ENCODE measurements at regions not wholly inside any gene's neighbourhood (a gene's known extent, or its start where the extent isn't known, plus 50 kb on each side); places are given as distances from the start of the nearest gene placed in this dataset.

DNA sequence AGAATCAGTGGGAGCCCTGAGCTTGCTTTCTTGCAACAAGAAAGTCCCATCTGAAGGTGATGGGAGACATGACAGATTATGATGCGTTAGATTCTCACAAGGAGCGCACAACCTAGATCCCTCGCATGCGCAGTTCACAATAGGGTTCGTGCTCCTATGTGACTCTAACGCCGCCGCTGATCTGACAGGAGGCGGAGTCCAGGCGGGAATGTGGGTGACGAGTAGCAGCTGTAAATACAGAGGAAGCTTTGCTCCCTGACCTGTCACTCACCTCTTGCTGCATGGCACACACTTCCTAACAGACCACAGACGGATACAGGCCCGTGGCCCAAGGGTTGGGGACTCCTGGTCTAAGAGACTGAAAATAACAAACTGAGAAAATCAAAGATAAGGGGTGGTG is 1163.4 kb upstream of the AUTS2 start:
- H3K36me3 ChIP-seq (ENCODE audit: control insufficient read depth, insufficient read depth, low read length), result no peaks in the 10 kb centered on the region
- Mint-ChIP-seq H3K27ac (no peak overlapping the region), H3K36me3 (no peaks in the 10 kb centered on the region), H3K4me3 (no peak overlapping the region), H3K9me3 (peaks cover 13 to 20% of the 10 kb centered on the region in 2 donors), H3K27me3 (ENCODE audit: low read depth in 2 of 2) (no peaks in the 10 kb centered on the region), H3K4me1 (no peaks in the 10 kb centered on the region)
- WGBS (ENCODE audit: insufficient coverage), result 56% methylated on average over 12 of the region's 13 CpGs
- DNase-seq (no peak), ATAC-seq (no peak)
- intact Hi-C loops (cut with micrococcal nuclease), result no loop called here
- TF ChIP-seq, protein P1, sequence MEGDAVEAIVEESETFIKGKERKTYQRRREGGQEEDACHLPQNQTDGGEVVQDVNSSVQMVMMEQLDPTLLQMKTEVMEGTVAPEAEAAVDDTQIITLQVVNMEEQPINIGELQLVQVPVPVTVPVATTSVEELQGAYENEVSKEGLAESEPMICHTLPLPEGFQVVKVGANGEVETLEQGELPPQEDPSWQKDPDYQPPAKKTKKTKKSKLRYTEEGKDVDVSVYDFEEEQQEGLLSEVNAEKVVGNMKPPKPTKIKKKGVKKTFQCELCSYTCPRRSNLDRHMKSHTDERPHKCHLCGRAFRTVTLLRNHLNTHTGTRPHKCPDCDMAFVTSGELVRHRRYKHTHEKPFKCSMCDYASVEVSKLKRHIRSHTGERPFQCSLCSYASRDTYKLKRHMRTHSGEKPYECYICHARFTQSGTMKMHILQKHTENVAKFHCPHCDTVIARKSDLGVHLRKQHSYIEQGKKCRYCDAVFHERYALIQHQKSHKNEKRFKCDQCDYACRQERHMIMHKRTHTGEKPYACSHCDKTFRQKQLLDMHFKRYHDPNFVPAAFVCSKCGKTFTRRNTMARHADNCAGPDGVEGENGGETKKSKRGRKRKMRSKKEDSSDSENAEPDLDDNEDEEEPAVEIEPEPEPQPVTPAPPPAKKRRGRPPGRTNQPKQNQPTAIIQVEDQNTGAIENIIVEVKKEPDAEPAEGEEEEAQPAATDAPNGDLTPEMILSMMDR (IDR thresholded peaks at IDR 0.05), result no peak
- peaks cover 4% of the 10 kb centered on the region for H3K9me3 ChIP-seq (ENCODE audit: control insufficient read depth, insufficient read depth, low read length)
- no peak overlapping the region for H3K27ac ChIP-seq (ENCODE audit: low read length)
- no peak overlapping the region for H3K4me3 ChIP-seq (ENCODE audit: low read length)
- H3K27me3 ChIP-seq (ENCODE audit: control insufficient read depth, insufficient read depth, low read length), result no peaks in the 10 kb centered on the region
- H3K4me1 ChIP-seq (ENCODE audit: control insufficient read depth, insufficient read depth, low read length), result no peaks in the 10 kb centered on the region

- Histone ChIP-seq H3K36me3 (ENCODE audit: control insufficient read depth, insufficient read depth, low read length) (no peaks in the 10 kb centered on the region), H3K4me3 (ENCODE audit: low read length) (no peak overlapping the region), H3K27ac (ENCODE audit: low read length) (no peak overlapping the region), H3K27me3 (ENCODE audit: control insufficient read depth, insufficient read depth, low read length) (no peaks in the 10 kb centered on the region), H3K9me3 (ENCODE audit: control insufficient read depth, insufficient read depth, low read length) (no peaks in the 10 kb centered on the region), H3K4me1 (ENCODE audit: control insufficient read depth, insufficient read depth, low read length) (no peaks in the 10 kb centered on the region)
- no peak for DNase-seq
- Mint-ChIP-seq H3K4me3 (no peak overlapping the region), H3K27ac (no peak overlapping the region), H3K4me1 (no peaks in the 10 kb centered on the region), H3K36me3 (no peaks in the 10 kb centered on the region), H3K27me3 (ENCODE audit: low read depth in 2 of 2) (no peaks in the 10 kb centered on the region), H3K9me3 (peaks cover 11 to 14% of the 10 kb centered on the region in 2 donors)
- no CpG with 5 or more reads among the region's 2 CpGs for WGBS (ENCODE audit: insufficient coverage)
- TF ChIP-seq, protein P1 (IDR thresholded peaks at IDR 0.05), result no peak
- intact Hi-C loops (cut with micrococcal nuclease), result no loop called here
- no peak for ATAC-seq
Measured at GRCh38 chr7:68438016-68438415, 1160.3 kb upstream of the AUTS2 start.

GRCh38 chr7:68438811-68439210 is 1159.5 kb upstream of the AUTS2 start:
- Mint-ChIP-seq H3K27ac (no peak overlapping the region), H3K27me3 (ENCODE audit: low read depth in 2 of 2) (no peaks in the 10 kb centered on the region), H3K4me1 (no peaks in the 10 kb centered on the region), H3K36me3 (no peaks in the 10 kb centered on the region), H3K4me3 (no peak overlapping the region), H3K9me3 (peaks cover 10 to 15% of the 10 kb centered on the region in 2 donors)
- Histone ChIP-seq H3K36me3 (ENCODE audit: control insufficient read depth, insufficient read depth, low read length) (no peaks in the 10 kb centered on the region), H3K27ac (ENCODE audit: low read length) (no peak overlapping the region), H3K27me3 (ENCODE audit: control insufficient read depth, insufficient read depth, low read length) (no peaks in the 10 kb centered on the region), H3K9me3 (ENCODE audit: control insufficient read depth, insufficient read depth, low read length) (no peaks in the 10 kb centered on the region), H3K4me1 (ENCODE audit: control insufficient read depth, insufficient read depth, low read length) (no peaks in the 10 kb centered on the region), H3K4me3 (ENCODE audit: low read length) (no peak overlapping the region)
- intact Hi-C loops (cut with micrococcal nuclease), result no loop called here
- TF ChIP-seq, protein P1 (IDR thresholded peaks at IDR 0.05), result no peak
- ATAC-seq (no peak), DNase-seq (no peak)

- Mint-ChIP-seq H3K4me1 (no peaks in the 10 kb centered on the region), H3K27me3 (ENCODE audit: low read depth in 2 of 2) (no peaks in the 10 kb centered on the region), H3K36me3 (no peaks in the 10 kb centered on the region), H3K9me3 (peaks cover 17 to 19% of the 10 kb centered on the region in 2 donors), H3K27ac (no peak overlapping the region), H3K4me3 (no peak overlapping the region)
- Histone ChIP-seq H3K4me3 (ENCODE audit: low read length) (no peak overlapping the region), H3K36me3 (ENCODE audit: control insufficient read depth, insufficient read depth, low read length) (no peaks in the 10 kb centered on the region), H3K27ac (ENCODE audit: low read length) (no peak overlapping the region), H3K9me3 (ENCODE audit: control insufficient read depth, insufficient read depth, low read length) (no peaks in the 10 kb centered on the region), H3K27me3 (ENCODE audit: control insufficient read depth, insufficient read depth, low read length) (no peaks in the 10 kb centered on the region), H3K4me1 (ENCODE audit: control insufficient read depth, insufficient read depth, low read length) (no peaks in the 10 kb centered on the region)
- intact Hi-C loops (cut with micrococcal nuclease), result no loop called here
- DNase-seq (no peak), ATAC-seq (no peak)
- WGBS (ENCODE audit: insufficient coverage), result 100% methylated on average over 1 of the region's 1 CpG
- TF ChIP-seq, protein P1 (IDR thresholded peaks at IDR 0.05), result no peak
Measured at GRCh38 chr7:68439897-68440296, 1158.4 kb upstream of the AUTS2 start.

Data from natural killer cell (primary cell).